Activated T-helper 1 cell treated with anti-CD3 and anti-CD28 coated beads, Interleukin-2, amount 50 U/mL, for 16 hours (primary cell): ENCODE measurements at regions not wholly inside any gene's neighbourhood (a gene's known extent, or its start where the extent isn't known, plus 50 kb on each side); places are given as distances from the start of the nearest gene placed in this dataset.
"Not testable (repeated sequence)": the region's sequence is repeated elsewhere in the genome, so short reads cannot be mapped to it uniquely, and the experiment has no call there.

Source experiments
- DNase-seq, 2 donors: peaks; one replicate each; pipeline ENCODE4 v3.0.0-alpha.2; 2020; ENCODE audit warnings: low read depth in 1 of 2, low spot score in 1 of 2

DNA sequence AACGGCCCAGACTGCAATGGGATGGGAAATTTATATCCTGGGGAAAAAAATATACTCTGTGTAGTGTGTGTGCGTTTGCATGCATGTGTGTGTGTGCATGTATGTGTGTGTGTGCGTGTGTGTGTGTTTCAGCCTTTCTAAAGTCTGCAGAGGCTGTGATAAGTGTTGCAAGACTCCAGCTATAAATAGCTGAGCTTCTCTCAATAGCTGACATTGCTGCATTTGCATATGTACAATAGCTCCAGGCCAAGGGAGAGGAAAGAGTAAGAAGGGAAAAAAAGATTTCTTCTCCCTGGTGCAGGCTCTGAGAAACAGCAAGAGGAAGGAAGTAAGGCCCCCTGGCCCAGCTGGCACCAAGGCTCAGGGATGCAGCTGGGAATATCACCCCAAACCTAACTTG, 483.0 kb downstream of the MN1 start:
- no peak for DNase-seq

DNA sequence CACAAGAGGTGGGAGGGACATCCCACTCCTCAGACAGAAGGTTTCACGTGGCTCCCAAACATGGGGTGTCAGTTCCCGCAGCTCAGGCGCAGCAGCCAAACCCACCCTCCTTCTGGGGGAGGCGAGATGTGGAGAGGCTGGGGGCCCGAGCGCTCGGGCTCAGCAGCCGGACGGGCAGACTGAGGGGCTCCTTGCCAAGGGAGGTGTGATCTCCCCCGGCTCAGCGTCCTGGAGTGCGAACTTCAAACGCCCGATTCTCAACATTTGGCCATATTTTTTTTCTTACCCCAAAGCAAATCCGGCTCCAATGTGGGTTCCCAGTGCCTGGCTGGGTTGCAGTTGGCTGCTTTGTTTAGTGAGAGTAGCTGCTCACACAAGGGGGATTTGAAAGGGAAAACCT, 477.9 kb downstream of the MN1 start:
- DNase-seq, result no peak

DNA sequence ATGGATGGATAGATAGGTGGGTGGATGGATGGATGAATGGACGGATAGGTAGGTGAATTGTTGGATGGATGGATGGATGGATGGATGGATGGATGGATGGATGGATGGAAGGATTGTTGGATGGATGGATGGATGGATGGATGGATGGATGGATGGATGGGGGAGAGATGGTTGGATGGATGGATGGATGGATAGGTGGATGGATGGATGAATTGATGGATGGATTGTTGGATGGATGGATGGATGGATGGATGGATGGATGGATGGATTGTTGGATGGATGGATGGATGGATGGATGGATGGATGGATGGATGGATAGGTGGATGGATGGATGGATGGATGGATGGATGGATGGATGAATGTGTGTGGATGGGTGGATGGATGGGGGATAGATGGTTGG, 476.6 kb downstream of the MN1 start:
- not testable (repeated sequence) for DNase-seq

DNA sequence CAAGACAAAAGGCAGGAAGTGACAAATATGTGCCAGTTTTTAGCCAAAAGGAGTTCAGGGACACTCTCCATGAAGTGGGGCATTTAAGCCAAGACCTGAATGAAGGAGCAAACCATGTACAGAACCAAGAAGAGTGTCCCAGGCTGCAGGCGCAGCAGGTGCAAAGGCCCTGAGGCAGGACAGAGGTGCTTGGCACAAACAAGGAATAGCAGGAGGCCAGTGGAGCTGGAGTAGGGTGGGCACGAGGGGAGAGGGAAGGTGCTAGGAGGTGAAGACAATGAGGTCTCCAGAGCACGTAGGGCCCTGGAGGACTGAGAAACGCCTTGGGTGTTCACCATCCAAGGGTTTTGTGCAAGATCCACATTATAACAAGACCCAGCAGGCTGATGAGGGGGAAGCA, 474.1 kb downstream of the MN1 start:
- no peak for DNase-seq

DNA sequence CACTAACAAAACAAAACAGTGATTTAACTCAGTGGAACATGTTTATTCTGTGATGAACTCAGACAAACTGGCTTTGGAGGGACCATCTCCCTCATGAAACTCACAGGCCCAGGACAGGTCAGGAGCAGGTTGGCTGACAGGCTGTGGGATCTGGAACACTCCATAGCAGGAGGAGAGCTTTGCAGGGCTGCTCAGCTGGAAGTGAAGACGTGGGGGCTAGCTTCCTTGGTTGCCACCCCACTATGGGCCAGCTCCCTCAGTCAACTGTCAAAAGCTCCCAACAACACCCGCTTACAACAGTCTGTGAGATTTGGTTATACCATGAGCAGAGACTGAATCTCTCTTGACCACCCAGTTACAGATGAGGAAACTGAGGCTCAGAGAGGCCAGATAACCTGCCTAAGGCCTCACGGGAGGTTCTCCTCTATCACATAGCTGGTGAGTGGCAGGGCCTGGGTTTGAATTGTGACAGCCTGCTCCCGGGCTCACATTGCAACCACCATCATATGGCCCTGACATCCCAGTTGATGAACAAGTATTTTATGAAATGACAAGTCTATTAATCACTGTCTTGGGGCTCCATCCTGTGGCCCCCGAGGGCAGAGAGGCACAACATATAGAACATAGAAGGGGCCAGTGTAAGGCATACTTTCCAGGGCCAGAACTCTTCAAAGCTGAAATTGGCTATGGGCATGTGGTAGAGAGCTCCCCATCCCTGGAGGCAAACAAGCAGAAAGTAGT, 473.4 kb downstream of the MN1 start:
- no peak for DNase-seq

DNA sequence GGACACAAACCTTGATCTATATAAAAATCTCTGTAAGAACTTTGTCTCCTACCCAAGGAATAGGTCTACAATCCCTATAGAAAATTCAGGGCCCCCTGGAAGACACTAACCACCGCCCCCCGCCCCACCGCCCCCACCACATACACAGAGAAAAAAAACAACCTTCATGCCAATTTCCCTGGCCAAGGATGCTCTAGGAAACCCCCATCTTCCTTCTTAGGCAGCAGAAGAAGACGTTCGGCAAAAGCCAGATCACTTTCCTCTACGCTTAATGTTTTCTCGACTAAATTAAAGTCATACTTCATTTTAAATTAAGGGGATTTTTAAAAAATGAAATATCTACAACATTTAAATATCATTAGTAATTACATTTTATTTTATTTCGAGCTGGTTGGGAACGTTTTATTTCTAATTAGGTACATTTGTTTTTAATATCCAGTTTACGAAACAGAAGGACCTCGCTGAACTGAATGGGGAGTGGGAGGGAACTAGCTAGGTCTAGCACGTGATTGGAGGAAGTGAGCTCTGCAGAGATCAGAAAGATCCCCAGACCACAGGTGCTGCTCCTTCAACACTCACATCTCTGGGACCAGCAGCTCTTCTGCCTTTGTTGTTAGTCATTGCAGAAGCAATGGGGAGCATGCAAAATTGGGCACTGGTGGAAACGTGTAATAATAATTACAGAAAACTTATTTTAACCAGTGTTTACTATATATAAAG, 472.3 kb downstream of the MN1 start:
- no peak for DNase-seq

DNA sequence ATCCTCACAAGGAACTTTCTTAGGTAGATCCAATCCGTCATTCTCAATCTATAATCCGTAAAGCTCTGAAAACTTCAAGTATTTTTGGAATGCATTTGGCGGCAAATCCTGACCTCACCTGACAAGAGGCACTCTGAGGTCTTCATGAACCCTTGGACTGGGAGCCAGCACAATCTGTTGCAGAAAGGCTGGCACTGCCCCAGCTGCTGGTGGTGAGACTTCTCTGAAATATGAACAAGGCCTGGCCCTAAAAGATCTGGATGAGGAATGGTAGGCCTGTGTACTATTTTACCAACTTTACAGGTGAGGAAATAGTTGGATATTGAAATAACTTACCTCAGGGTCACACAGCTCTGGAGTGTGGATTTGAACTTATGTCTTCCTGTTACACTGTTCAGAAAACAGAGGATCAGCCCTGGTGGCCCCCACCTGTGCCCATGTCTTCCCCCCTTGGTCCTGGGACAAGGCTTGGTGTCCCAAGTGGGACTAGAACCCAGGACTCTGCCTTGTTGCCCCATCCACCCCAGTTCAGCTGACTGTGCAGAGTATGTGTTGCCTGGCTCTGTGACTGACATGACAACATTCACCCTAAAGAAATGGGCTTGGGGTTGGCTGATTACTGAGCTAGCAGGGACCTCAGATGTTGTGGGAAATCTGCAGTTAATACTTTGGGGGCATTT, 471.4 kb downstream of the MN1 start:
- no peak for DNase-seq

DNA sequence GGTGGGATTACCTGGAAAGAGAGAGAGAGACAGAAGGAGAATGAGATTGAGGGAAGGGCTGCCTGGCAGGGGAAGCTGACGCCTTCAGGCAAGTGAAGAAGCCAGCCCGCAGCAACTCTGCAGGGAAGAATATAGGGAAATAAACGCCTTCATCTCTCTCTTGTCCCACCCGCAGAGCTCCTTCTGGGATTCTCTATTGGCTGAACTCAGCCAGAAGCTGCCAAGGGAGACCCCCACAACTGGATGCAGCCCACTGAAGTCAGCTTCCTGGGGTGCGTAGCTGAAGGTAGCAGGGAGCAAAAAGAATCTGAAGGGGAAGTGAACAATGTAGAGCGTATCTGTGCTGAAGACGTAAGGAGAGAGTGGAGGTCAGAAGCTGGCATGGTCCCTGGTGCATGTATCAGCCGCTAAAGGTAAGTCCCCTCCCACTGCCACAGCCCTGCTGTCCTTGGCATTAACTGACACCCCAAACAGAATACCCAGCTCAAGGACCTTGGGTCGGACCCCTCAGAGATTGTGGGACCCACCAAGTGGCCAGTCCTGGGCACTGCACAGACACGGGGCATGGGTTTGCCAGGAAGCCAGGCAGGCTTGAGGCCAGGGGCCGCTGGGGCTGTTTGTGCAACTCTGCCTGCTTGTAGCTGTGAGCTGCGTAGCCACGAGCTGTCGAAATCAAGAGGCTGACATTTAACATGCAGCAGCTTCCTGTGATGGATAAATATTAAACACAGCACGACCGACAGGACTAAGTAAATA, 469.9 kb downstream of the MN1 start:
- no peak for DNase-seq

DNA sequence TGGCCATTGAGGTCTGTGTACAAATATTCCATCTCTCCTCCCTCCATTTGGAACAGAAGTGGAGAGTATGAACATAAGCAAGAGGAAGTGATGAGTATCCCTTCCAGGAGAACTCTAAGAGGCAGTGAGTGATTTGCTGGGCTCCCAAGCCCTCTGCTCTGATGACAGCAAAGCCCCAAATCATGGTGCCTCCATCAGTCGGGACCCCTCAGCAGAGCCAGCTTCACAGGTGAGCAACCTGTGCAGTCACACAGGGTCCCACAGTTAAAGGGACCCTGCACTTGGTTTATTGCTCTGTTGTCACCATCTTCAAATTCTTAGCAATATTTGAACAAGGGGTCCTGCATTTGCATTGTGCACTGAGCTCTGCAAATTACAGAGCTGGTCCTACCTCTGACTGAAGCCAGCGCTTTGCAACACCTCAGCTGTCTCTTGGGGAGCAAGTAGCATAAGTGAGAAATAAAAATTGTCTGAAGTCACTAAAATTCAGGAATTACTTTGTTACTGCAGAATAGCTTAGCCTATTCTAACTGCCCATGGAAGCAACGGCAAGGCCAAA, 466.4 kb downstream of the MN1 start:
- no peak for DNase-seq

DNA sequence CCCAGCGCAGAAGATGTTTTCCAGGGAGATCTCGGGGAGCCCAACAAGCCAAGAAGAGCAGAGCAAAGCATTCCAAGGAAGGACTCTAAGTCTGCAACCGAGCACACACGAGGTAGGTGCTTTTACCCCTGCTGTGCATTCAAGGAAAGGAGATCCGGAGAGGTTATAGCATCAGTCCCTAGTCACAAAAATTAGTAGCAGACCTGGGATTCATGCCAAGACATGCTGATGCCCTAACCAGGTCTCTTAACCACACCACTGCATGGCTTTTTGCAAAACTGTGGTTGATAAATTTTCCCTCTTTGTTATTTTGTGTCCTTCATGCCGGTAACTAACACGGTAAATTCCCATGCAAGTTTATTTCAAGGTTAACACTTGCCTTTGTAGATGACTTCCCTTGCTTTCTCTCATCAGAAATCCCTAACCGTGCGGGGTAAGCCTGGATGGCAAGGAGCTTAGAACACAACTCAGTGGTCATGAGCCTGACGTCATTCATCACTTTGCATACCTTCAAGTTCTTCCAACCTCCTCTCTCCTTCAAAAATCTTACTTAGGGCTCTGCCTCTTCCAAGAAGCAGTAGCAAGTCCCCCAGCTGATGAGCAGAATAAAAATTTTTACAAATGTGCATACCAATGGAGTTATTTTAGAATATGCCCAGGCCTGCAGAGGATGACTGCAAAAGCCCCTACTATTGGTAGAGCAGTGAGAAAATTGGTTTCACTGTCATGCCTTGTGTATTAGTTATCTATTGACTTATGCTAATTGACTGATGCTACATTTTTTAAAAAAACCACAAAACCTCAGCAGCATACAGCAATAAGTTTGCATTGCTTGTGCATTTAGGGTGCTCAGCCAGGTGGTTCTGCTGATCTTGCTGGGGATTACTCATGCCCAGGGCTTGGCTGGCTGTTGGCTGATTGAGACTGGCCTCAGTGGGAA, 465.1 kb downstream of the MN1 start:
- DNase-seq, result no peak

DNA sequence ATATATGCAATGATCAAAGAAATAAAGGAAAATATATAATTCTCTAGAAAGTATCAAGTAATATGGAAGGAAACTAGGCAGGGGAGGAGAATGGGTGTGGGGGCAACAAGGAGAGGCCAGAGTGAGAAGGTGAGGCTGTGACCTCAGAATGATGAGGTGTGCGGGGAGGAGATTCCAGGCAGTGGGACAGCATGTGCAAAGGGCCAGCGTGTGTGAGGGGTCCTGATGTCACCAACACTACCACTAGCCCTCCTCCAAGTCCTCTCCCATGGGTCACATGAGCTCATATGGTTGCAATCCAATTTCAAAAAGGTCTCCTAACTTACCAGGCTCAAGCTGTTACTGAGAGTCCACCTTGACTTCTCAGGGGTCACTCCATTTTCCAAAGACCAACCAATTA, 463.9 kb downstream of the MN1 start:
- DNase-seq, result no peak

DNA sequence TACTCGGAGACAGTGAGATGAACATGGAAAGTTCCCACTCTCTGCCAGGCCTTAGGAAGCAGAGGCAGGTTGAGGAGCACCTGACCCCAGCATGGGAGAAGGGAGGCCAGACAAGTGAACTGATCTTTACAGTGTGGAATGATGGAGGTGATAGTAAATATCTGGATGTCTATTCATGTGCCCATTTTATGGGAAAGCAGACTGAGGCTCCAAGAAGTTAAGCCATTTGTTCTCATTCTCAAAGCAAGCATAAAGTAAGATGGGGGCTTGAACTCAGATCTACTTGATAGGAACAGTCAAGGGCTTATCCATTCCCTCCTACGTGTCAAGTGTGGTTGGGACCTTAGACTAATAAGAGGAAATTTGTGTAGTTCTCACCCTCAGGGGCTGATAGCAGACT, 461.5 kb downstream of the MN1 start:
- no peak for DNase-seq

DNA sequence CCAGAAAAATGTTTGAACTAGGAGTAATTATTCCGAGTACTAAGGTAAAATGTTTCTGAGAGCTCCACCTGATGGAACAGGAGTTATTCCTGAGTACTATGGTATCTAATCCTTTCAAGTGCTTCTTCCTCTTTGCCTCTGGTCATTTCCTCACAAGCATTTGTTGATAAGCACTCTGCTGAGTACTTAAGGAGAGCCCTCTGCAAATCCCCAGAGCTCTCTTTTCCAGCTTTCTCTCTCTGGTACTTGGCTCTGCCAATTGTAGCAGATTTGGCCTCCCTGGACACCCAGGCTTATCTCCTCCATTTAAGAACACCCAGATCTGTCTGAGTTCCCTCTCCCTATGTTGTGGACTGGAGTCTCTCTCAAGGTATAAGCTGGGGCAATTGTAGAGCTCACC, 457.0 kb downstream of the MN1 start:
- DNase-seq, result no peak

DNA sequence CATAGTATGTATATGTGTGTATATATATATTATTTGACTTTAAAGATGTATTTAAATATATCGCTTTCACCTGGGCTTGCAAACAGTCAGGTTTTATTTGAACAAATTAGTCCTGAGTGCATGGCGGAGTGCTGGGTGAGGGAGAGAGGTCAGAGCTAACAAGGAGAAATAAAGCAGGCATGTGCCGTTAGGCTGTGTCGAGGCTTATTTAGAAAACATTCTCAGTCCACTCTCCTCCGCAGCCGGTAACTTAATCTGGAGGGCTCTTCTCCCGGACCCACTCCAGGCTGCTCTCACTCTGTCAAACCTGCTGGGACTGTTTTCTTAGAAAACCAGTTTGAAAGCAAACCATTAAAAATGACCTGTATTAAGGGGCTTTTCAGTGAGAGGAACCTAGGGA, 455.9 kb downstream of the MN1 start:
- DNase-seq, result no peak

DNA sequence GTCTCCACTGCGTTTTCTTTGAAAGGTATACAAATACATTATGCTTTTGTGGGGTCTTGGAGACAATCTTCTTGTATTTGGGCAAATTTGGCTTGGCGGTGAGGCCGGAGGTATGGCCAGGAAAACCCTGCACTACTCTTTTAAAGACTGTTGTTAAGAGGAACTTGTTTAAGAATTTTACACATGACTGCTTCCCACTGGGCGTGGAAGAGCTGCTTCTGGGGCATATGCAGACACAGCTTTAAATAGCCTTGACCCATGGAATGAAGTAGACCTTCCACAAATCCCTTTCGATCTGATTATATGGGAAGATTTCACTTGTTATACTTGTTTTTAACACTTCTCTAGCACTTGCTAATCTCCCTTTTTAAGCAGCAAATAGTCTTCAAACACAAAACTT, 453.6 kb downstream of the MN1 start:
- DNase-seq, result no peak

DNA sequence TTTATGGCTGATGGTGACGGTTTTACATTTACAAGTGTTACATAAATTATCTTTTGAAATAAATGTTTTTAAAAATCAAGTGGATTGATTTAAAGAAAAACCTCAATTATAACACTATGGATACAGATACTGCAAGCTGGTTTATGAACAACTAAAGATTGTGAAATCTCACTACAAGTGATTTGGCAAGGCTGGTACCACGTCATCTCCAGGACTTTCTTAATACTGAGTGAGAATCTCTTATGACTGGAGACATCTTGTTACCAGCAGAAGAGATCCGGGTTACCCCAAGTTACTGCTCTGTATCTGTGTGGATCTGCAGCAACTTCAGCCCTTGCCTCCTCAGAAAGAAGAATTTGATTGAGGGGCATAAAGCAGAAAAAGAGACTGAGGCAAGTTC, 452.9 kb downstream of the MN1 start:
- DNase-seq, result no peak

DNA sequence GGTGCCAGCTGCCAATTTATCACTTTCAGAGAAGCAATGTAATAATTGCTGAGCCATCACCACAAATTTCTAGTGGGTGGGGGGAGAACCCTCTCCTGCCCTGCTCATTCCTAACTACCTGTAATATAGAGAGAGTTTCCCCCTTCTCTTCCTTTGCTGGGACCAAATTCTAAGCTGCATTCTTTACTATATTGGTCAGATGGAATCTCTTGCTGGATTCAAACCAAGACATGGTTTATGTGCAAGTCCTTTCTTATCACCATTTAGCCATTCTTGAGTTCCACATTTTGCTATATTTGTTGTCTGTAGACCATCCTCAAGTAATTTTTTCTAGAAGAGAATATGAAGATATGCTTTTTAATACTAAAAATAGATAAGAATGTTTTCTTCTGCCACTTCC, 452.1 kb downstream of the MN1 start:
- no peak for DNase-seq

DNA sequence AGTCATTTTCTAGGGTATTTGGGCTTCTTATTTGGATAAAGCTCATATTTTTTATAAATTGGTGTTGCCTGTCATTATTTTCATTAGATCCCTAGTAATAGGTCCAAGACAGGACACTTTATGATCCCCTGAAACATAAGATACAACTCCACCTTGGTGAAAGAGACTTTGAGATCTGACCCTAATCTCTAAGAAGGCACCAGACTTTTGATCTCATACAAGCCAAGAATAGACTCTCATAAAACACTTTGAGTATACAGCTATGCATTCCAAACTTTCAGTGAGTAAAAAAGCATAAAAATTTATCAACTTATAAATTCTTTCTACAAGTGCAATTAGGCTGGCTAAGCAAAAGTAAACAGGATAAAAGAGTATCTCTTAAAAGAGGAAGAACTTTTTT, 451.2 kb downstream of the MN1 start:
- no peak for DNase-seq

DNA sequence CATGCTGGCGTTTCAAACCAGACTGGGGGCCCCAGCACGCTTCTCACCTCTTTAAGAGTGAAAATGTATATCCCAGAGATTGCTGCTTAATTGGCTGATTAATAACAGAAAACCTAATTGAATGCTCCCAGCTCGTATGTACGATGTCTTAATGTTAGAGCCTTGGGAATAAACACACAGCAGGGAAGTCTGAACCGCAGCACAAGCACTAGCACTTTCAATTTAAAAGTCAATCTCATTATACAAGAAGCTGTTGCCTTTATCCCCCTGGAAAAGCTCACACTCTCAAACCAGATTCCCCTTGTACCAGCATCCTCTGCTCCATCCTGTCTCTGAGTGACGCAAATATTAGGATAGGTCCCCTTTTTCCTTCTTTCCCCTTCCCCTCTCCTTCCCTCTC, 449.1 kb downstream of the MN1 start:
- DNase-seq, result no peak
